NT2/D1 (cell line): ENCODE measurements at regions not wholly inside any gene's neighbourhood (a gene's known extent, or its start where the extent isn't known, plus 50 kb on each side); places are given as distances from the start of the nearest gene placed in this dataset.
"Not testable (repeated sequence)": the region's sequence is repeated elsewhere in the genome, so short reads cannot be mapped to it uniquely, and the experiment has no call there.

Source experiments
- DNase-seq: peaks from one replicate; pipeline ENCODE4 v3.0.0-alpha.2; 2011; ENCODE audit warnings: low read depth, low spot score
- H3K27me3 ChIP-seq: 2 replicates; pipeline ENCODE4 v1.6.0; 2011; ENCODE audit warnings: mild to moderate bottlenecking; ENCODE audit not compliant: insufficient read length, insufficient read depth
- H3K36me3 ChIP-seq: 2 replicates; pipeline ENCODE4 v1.6.1; 2011; ENCODE audit warnings: mild to moderate bottlenecking, low read length, mixed read lengths; ENCODE audit not compliant: insufficient read depth, insufficient read length
- H3K4me1 ChIP-seq: 2 replicates; pipeline ENCODE4 v1.5.1; 2011; ENCODE audit not compliant: insufficient read depth, insufficient read length
- H3K4me3 ChIP-seq: 2 replicates; pipeline ENCODE4 v1.5.1; 2011; ENCODE audit warnings: low read depth; ENCODE audit not compliant: insufficient read length
- H3K9ac ChIP-seq: 2 replicates; pipeline ENCODE4 v1.6.0; 2011; ENCODE audit warnings: low read depth; ENCODE audit not compliant: insufficient read length
- H3K9me3 ChIP-seq: 2 replicates; pipeline ENCODE4 v1.5.1; 2011; ENCODE audit warnings: mild to moderate bottlenecking, low read length; ENCODE audit not compliant: insufficient read depth
- SUZ12 ChIP-seq: IDR thresholded peaks from 2 replicates; pipeline ENCODE4 v1.6.1; 2011; ENCODE audit not compliant: insufficient read length, insufficient read depth; ENCODE audit errors: extremely low read depth
- YY1 ChIP-seq: IDR thresholded peaks from 2 replicates; pipeline ENCODE4 v1.6.1; 2011; ENCODE audit not compliant: insufficient read length, insufficient read depth
- ZNF274 ChIP-seq: IDR thresholded peaks from 2 replicates; pipeline ENCODE4 v1.6.1; 2011; ENCODE audit warnings: mild to moderate bottlenecking, low read depth, low read length

DNA sequence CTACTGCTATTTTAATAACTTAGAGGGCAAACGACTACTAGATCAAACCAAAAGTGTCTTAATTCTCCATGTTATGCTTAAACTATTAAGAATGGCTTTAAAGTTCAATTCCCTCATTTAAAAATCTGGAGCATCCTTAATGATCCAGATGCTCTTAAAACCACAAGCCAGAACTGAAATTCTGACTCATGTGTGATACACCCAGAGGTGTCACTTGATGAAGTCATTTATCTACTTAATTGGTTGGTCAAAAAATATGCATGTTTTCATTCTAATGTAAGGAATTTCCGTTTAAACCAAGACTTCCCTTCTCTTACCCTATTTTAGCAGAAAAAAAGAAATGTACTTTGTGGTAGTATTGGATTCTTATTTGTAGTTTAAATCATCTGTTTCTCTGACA is 1261.2 kb upstream of the B3GALT2 start:
- no peak overlapping the region for H3K4me3 ChIP-seq
- H3K27me3 ChIP-seq, result no peaks in the 10 kb centered on the region
- no peaks in the 10 kb centered on the region for H3K36me3 ChIP-seq
- no peaks in the 10 kb centered on the region for H3K9me3 ChIP-seq
- DNase-seq, result no peak
- H3K4me1 ChIP-seq, result no peaks in the 10 kb centered on the region
- no peak overlapping the region for H3K9ac ChIP-seq
- TF ChIP-seq SUZ12 (no peak), ZNF274 (no peak), YY1 (no peak)

DNA sequence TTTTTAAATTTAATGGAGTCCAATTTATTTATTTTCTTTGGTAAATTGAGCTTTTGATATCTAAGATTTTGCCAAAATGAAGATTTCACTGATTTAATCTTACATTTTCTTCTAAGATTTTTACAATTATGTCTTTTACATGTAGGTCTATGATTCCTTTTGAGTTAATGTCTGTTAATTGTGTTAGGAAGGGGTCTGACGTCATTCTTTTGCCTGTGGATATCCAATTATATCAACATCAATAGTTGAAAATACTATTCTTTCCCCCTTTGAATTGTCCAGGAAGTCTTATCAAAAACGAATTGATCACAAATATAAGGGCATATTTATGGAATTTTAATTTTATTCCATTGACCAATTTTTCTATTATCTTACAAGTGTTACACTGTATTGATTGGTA is 1258.8 kb upstream of the B3GALT2 start:
- H3K4me3 ChIP-seq, result no peak overlapping the region
- no peaks in the 10 kb centered on the region for H3K27me3 ChIP-seq
- H3K9ac ChIP-seq, result no peak overlapping the region
- TF ChIP-seq ZNF274 (no peak), YY1 (no peak), SUZ12 (no peak)
- no peak for DNase-seq
- H3K36me3 ChIP-seq, result no peaks in the 10 kb centered on the region
- no peaks in the 10 kb centered on the region for H3K9me3 ChIP-seq
- no peaks in the 10 kb centered on the region for H3K4me1 ChIP-seq

DNA sequence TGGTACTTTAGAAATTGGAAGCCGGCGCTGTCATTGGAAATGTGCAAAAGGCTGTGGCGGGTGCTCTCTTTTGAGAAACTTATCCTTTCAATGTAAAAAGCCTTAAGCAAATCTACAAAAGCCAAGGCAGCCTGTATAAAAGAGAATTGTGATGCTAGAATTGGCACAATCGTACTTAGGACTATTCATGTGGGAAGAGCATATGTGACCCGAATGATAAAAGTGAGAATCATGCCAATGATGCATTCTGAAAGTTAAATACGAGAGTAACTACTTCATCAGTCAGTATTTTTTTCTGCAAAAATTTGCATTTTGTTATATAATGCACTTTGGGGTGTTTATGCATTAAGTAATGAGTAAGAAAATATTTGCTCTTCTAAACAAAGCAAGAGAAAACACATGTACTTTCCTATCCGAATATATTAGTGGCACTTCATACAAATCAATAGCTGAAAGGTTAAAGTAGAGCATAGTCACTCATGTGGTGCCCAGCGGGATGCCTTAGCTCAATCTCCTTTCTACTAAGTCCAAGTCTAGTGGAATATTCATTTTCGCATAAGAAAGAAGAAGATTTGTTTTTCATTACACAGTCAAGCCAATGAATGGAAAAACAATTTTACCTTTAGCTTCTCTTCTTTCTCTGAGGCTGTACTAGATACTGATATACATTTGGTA is 1256.6 kb upstream of the B3GALT2 start:
- Histone ChIP-seq H3K9me3 (no peaks in the 10 kb centered on the region), H3K36me3 (no peaks in the 10 kb centered on the region)

DNA sequence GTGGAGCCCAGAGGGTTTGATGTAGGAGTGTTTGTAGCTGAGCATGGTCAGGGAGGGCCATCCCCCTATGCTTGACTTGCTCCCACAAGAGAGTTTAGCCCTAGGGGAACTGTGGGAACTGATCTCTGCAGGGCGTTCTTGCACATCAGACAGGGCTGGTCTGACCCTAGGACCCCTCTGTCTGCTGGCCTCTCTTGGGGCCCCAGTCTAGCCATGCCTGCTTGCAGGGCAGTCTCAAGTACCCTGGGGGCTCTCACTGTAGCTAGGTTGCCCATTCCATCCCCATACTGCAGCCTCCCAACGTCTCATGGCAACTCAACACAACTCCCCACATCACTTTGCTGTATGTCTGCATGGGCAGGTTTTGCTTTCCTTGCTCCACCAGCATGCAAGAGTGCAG is 1250.7 kb upstream of the B3GALT2 start:
- Histone ChIP-seq H3K9ac (no peak overlapping the region), H3K4me3 (no peak overlapping the region), H3K36me3 (no peaks in the 10 kb centered on the region), H3K4me1 (no peaks in the 10 kb centered on the region), H3K9me3 (no peaks in the 10 kb centered on the region), H3K27me3 (no peaks in the 10 kb centered on the region)
- TF ChIP-seq YY1 (no peak), ZNF274 (no peak), SUZ12 (no peak)
- DNase-seq, result no peak

More for the DNA sequence above, 1256.6 kb upstream of the B3GALT2 start:
- Histone ChIP-seq H3K9ac (no peak overlapping the region), H3K27me3 (no peaks in the 10 kb centered on the region), H3K4me3 (no peak overlapping the region), H3K4me1 (no peaks in the 10 kb centered on the region)
- TF ChIP-seq SUZ12, result no peak
- TF ChIP-seq ZNF274, result no peak
- TF ChIP-seq YY1, result no peak
- no peak for DNase-seq

DNA sequence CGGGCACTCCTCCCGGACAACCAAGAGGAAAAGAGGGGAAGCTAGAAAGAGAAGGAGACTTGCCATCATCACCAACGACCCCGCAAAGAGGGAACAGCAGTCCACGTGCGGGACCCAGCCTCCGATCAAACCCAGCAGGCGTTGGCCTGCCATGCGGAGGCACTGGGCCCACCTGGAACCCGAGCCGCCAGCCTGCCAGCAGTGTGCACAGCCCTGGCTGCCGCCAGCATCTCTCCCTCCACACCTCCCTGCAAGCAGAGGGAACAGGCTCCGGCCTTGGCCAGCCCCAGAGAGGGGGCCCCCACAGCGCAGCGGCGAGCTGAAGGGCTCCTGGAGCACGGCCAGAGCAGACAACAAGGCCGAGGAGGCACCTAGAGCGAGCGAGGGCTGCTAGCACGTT is 1244.7 kb upstream of the B3GALT2 start:
- H3K4me3 ChIP-seq, result no peak overlapping the region
- TF ChIP-seq ZNF274, result no peak
- TF ChIP-seq SUZ12, result no peak
- no peak for TF ChIP-seq YY1
- no peak overlapping the region for H3K9ac ChIP-seq
- no peaks in the 10 kb centered on the region for H3K4me1 ChIP-seq
- no peaks in the 10 kb centered on the region for H3K36me3 ChIP-seq
- H3K27me3 ChIP-seq, result no peaks in the 10 kb centered on the region
- DNase-seq, result no peak
- peaks cover 9% of the 10 kb centered on the region for H3K9me3 ChIP-seq

DNA sequence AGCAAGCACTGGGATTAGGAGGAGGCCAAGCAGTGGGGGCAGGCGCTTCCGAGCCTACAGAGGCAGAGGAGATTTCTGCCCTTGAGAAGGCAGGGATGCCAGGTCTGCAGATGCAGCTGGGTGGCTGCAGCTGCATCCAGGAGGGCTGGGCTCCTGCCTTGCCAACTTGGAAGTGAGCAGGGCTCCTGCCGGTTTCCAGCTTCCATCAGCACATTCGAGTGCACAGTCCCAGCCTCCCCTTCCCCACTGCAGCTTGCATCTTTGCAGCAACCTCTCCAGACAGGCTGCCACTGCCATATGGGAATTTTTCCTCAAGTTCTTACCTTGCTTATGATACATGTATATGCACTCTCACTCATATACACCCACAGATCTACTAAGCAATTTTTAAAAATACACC is 1234.3 kb upstream of the B3GALT2 start:
- Histone ChIP-seq H3K4me3 (no peak overlapping the region), H3K4me1 (no peaks in the 10 kb centered on the region), H3K36me3 (no peaks in the 10 kb centered on the region), H3K27me3 (no peaks in the 10 kb centered on the region), H3K9me3 (peaks cover 29% of the 10 kb centered on the region; the same call in 1 of the 2 replicates), H3K9ac (no peak overlapping the region)
- TF ChIP-seq SUZ12 (no peak), YY1 (no peak), ZNF274 (no peak)
- no peak for DNase-seq

DNA sequence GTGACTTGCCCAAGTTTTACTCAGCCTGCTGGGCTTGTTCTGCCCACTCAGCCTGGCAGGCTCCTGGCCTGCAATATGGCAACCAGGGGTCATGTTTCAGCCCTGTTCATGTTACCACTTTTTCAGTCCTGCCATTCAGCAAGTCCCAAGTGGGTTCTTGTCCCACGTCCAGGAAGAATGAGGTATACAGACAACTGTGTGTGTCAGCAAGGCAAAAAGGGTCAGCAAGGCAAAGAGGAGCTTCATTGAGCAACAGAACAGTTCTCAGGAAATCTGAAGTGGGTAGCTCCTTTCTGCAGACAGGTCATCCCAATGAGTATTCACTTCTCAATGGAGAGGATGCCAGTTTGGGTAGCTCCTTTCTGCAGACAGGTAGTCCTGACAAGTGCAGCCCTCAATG is 1233.3 kb upstream of the B3GALT2 start:
- no peak overlapping the region for H3K9ac ChIP-seq
- H3K4me1 ChIP-seq, result no peaks in the 10 kb centered on the region
- peaks cover 37% of the 10 kb centered on the region; the same call in 1 of the 2 replicates for H3K9me3 ChIP-seq
- TF ChIP-seq YY1 (no peak), ZNF274 (no peak), SUZ12 (no peak)
- no peaks in the 10 kb centered on the region for H3K36me3 ChIP-seq
- no peak for DNase-seq
- H3K27me3 ChIP-seq, result no peaks in the 10 kb centered on the region
- no peak overlapping the region for H3K4me3 ChIP-seq

DNA sequence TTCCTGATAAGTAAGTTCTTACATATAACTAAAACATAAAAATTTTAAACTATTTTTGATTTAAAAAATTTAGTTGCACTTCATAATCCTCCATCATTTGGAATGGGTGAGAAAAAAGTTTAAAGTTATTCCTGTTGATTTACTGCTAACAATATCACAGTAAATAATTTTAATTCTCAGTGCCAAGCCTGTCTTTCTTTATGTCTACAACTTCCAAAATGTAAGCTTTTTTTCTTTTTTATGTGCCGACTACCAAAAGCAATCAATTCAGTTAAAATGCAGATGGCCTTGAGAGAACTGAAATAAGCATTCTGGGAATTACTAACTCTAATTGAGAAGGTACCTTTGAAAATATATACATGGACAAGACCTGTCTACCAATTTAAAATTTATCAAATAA is 1224.3 kb upstream of the B3GALT2 start:
- DNase-seq, result no peak
- TF ChIP-seq SUZ12, result no peak
- no peak for TF ChIP-seq YY1
- no peak for TF ChIP-seq ZNF274
- Histone ChIP-seq H3K27me3 (no peaks in the 10 kb centered on the region), H3K9me3 (peaks cover 9% of the 10 kb centered on the region; the same call in 1 of the 2 replicates), H3K36me3 (no peaks in the 10 kb centered on the region), H3K4me1 (no peaks in the 10 kb centered on the region), H3K9ac (no peak overlapping the region), H3K4me3 (no peak overlapping the region)

DNA sequence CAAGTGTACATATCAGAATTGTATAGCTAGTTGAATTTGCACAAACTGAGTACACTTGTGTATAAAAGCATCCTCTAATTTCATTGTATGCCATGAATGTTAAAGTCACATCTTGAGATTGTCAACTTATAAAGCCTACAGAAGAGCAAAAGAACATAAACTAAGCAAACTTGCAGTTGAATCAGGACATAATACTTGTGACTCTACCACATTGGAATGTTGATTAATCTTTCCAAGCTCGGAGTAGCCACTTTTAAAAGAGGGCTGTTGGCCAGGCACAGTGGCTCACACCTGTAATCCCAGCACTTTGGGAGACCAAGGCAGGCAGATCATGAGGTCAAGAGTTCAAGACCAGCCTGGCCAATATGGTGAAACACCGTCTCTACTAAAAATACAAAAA is 1220.8 kb upstream of the B3GALT2 start:
- not testable (repeated sequence) for H3K9ac ChIP-seq, H3K9me3 ChIP-seq, H3K27me3 ChIP-seq, H3K36me3 ChIP-seq, H3K4me3 ChIP-seq, H3K4me1 ChIP-seq, DNase-seq
